ENCODE measurements at regions not wholly inside any gene's neighbourhood (a gene's known extent, or its start where the extent isn't known, plus 50 kb on each side); places are given as distances from the start of the nearest gene placed in this dataset.

GRCh38 chr3:18730491-18730890 is 305.4 kb upstream of the SATB1 start:
- no peak overlapping the region for H3K23ac ChIP-seq (ENCODE audit: insufficient read length, low read depth, low read length)
- H3K27me3 ChIP-seq (ENCODE audit: insufficient read depth, low read length): no peaks in the 10 kb centered on the region
- no peaks in the 10 kb centered on the region for H3K23me2 ChIP-seq (ENCODE audit: insufficient read length, low read depth, low read length, poor library complexity, severe bottlenecking)
- H3K14ac ChIP-seq (ENCODE audit: insufficient read depth, low read length): no peak overlapping the region
- H3K4ac ChIP-seq (ENCODE audit: low read depth, low read length): no peak overlapping the region
- DNase-seq: no peak
- H3K27ac ChIP-seq (ENCODE audit: insufficient read length, low read depth, low read length): no peak overlapping the region
- H3K4me1 ChIP-seq (ENCODE audit: insufficient read depth, low read length): no peaks in the 10 kb centered on the region
- Mint-ChIP-seq H3K27me3 (ENCODE audit: low read depth) (no peaks in the 10 kb centered on the region), H3K9me3 (no peaks in the 10 kb centered on the region), H3K4me3 (no peak overlapping the region), H3K27ac (no peak overlapping the region), H3K36me3 (ENCODE audit: insufficient read depth in 1 of 3, low read depth in 3 of 3) (no peaks in the 10 kb centered on the region), H3K4me1 (peaks cover 17 to 18% of the 10 kb centered on the region in 2 experiments)
- H3K56ac ChIP-seq (ENCODE audit: insufficient read length, low read depth, low read length): no peak overlapping the region
- no peak overlapping the region for H2BK20ac ChIP-seq (ENCODE audit: low read depth, low read length, poor library complexity, severe bottlenecking)
- H4K8ac ChIP-seq (replicated peaks; ENCODE audit: insufficient read length, low read depth, low read length): no peak overlapping the region
- no peak overlapping the region for H2AFZ ChIP-seq (ENCODE audit: low read length)
- H2BK12ac ChIP-seq (ENCODE audit: insufficient read length, low read depth, low read length): no peak overlapping the region
- no peak overlapping the region for H4K91ac ChIP-seq (ENCODE audit: insufficient read length, low read depth, low read length)
- H3K9me3 ChIP-seq (ENCODE audit: control insufficient read depth, low read depth, low read length): no peaks in the 10 kb centered on the region
- H3K79me2 ChIP-seq (ENCODE audit: insufficient read depth, low read length): no peaks in the 10 kb centered on the region
- H2AK5ac ChIP-seq (ENCODE audit: insufficient read length, low read length): no peak overlapping the region
- no peaks in the 10 kb centered on the region for H4K20me1 ChIP-seq (ENCODE audit: control insufficient read depth, insufficient read depth, insufficient read length)
- H2BK5ac ChIP-seq (ENCODE audit: insufficient read length, low read length): no peak overlapping the region
- no peak overlapping the region for H4K5ac ChIP-seq (ENCODE audit: insufficient read length, low read depth, low read length)
- H3K18ac ChIP-seq (ENCODE audit: insufficient read length, low read depth, low read length): no peak overlapping the region
- no CpG with 5 or more reads among the region's 2 CpGs for WGBS (ENCODE audit: extremely low coverage, insufficient read length, low lambda C conversion rate)
- no peak overlapping the region for H2BK15ac ChIP-seq (ENCODE audit: low read depth, low read length)
- no peaks in the 10 kb centered on the region for H3K79me1 ChIP-seq (ENCODE audit: insufficient read depth, low read depth, low read length, poor library complexity, severe bottlenecking)
- H2BK120ac ChIP-seq (ENCODE audit: low read depth, low read length, poor library complexity, severe bottlenecking): no peak overlapping the region
- TF ChIP-seq CTCF (conservative IDR thresholded peaks at IDR 0.05): no peak
- H3K9ac ChIP-seq (ENCODE audit: extremely low read depth, insufficient read length, low read length): no peak overlapping the region
- no peak overlapping the region for H3T11ph ChIP-seq (ENCODE audit: low read length)
- no peak overlapping the region for H3K4me2 ChIP-seq (ENCODE audit: insufficient read depth, insufficient read length, low read length)
